A549 (cell line): ENCODE measurements at regions not wholly inside any gene's neighbourhood (a gene's known extent, or its start where the extent isn't known, plus 50 kb on each side); places are given as distances from the start of the nearest gene placed in this dataset.

ENCODE experiments used
- CTCF ChIP-seq: fragments of >200 bp; sonication (Bioruptor Twin); formaldehyde crosslinking; IDR thresholded peaks from 3 replicates; pipeline ENCODE4 v1.5.1; 2016
- EP300 ChIP-seq, 2 experiments: fragments of >200 bp; sonication (Bioruptor Twin); formaldehyde crosslinking; IDR thresholded peaks; 2 replicates in 1 of 2; 3 replicates in 1 of 2; pipeline ENCODE4 v1.6.1; 2016 to 2017
- FOSB ChIP-seq: fragments of 250-450 bp; sonication (Bioruptor Pico); IDR thresholded peaks from 2 replicates; pipeline ENCODE4 v1.5.0; 2020; ENCODE audit warnings: mild to moderate bottlenecking, moderate library complexity
- HDAC2 ChIP-seq: fragments of 200-600 bp; sonication (generic); IDR thresholded peaks from 2 replicates; pipeline ENCODE4 v1.6.1; 2016
- JUNB ChIP-seq: fragments of >200 bp; sonication (Bioruptor Twin); formaldehyde crosslinking; IDR thresholded peaks from 2 replicates; pipeline ENCODE4 v1.6.1; 2016
- MAX ChIP-seq: IDR thresholded peaks from 2 replicates; pipeline ENCODE4 v1.6.1; 2012
- MYC ChIP-seq: IDR thresholded peaks from 2 replicates; pipeline ENCODE4 v1.6.1; 2012; ENCODE audit warnings: mild to moderate bottlenecking, inconsistent platforms, low read length, improper control_type of control experiment, borderline replicate concordance
- NFE2L2 ChIP-seq: fragments of 150-350 bp; conservative IDR thresholded peaks from 2 replicates; pipeline ENCODE4 v1.6.1; 2014; ENCODE audit warnings: low read length
- PHF8 ChIP-seq: fragments of 200-600 bp; sonication (generic); IDR thresholded peaks from 2 replicates; pipeline ENCODE4 v1.6.1; 2016; ENCODE audit warnings: low read depth, mild to moderate bottlenecking, antibody characterized with exemption, moderate library complexity, borderline replicate concordance
- POLR2A ChIP-seq: IDR thresholded peaks from 2 replicates; pipeline ENCODE4 v1.6.1; 2012; ENCODE audit warnings: mild to moderate bottlenecking, low read length
- RNF2 ChIP-seq: fragments of 200-600 bp; sonication (generic); IDR thresholded peaks from 2 replicates; pipeline ENCODE4 v1.6.1; 2016; ENCODE audit warnings: low read depth, mild to moderate bottlenecking, antibody characterized with exemption, moderate library complexity, borderline replicate concordance
- SREBF2 ChIP-seq: fragments of 450-650 bp; IDR thresholded peaks from 2 replicates; pipeline ENCODE4 v1.6.1; 2014; ENCODE audit warnings: mild to moderate bottlenecking, moderate library complexity

GRCh38 chr18:67216846-67217245 lies 299.7 kb downstream of the DSEL start:
- TF ChIP-seq MYC (no peak), CTCF (no peak), PHF8 (no peak), POLR2A (no peak), EP300 (IDR thresholded peaks at IDR 0.05) (no peak), JUNB (no peak), FOSB (CRISPR knock-in tag) (no peak), MAX (no peak), NFE2L2 (no peak), SREBF2 (no peak), HDAC2 (no peak), RNF2 (no peak)
